Right atrium auricular region (tissue), 2 donors: ENCODE measurements at regions not wholly inside any gene's neighbourhood (a gene's known extent, or its start where the extent isn't known, plus 50 kb on each side); places are given as distances from the start of the nearest gene placed in this dataset.

Experiments used
- DNase-seq: peaks from one replicate; pipeline ENCODE4 v3.0.0-alpha.2; 2019; ENCODE audit warnings: low spot score
- H3K27ac ChIP-seq, 2 donors: fragments of 200-600 bp; sonication (generic); 1 replicate in 1 of 2; 2 replicates in 1 of 2; pipeline ENCODE4 v1.5.1; 2016 to 2019
- H3K27me3 ChIP-seq, 2 donors: fragments of 200-600 bp; sonication (generic); one replicate each; pipeline versions ENCODE4 v1.5.1 to v1.6.0; 2017 to 2019
- H3K36me3 ChIP-seq: fragments of 200-600 bp; sonication (generic); one replicate; pipeline ENCODE4 v1.5.1; 2016
- H3K4me1 ChIP-seq, 2 donors: fragments of 200-600 bp; sonication (generic); one replicate each; pipeline versions ENCODE4 v1.5.1 to v1.6.0; 2017 to 2019
- H3K4me3 ChIP-seq, 2 donors: fragments of 200-600 bp; sonication (generic); 1 replicate in 1 of 2; 2 replicates in 1 of 2; pipeline ENCODE4 v1.5.1; 2017 to 2019; ENCODE audit warnings: mild to moderate bottlenecking in 1 of 2, moderate library complexity in 1 of 2
- H3K9me3 ChIP-seq, 2 donors: fragments of 200-600 bp; sonication (generic); one replicate each; pipeline ENCODE4 v1.5.1; 2019
- CTCF ChIP-seq, 2 donors: fragments of 200-600 bp; sonication (generic); IDR thresholded peaks; one replicate each; pipeline ENCODE4 v1.5.1; 2019; ENCODE audit warnings: antibody characterized with exemption in 2 of 2

GRCh38 chr9:13646500-13647021, 367.1 kb upstream of the MPDZ start:
- no peak for TF ChIP-seq CTCF (IDR thresholded peaks at IDR 0.05)
- no peaks in the 10 kb centered on the region for H3K36me3 ChIP-seq
- no peaks in the 10 kb centered on the region for H3K27me3 ChIP-seq
- H3K4me1 ChIP-seq = peaks cover 0 to 3% of the 10 kb centered on the region in 2 donors
- no peak overlapping the region for H3K27ac ChIP-seq
- DNase-seq = no peak
- peaks cover 0 to 12% of the 10 kb centered on the region in 2 donors for H3K9me3 ChIP-seq
- no peak overlapping the region for H3K4me3 ChIP-seq

GRCh38 chr9:13645557-13645956, 366.1 kb upstream of the MPDZ start:
- Histone ChIP-seq H3K4me1 (no peaks in the 10 kb centered on the region), H3K36me3 (no peaks in the 10 kb centered on the region), H3K27me3 (no peaks in the 10 kb centered on the region), H3K9me3 (peaks cover 0 to 12% of the 10 kb centered on the region in 2 donors), H3K27ac (no peak overlapping the region), H3K4me3 (no peak overlapping the region)
- DNase-seq = no peak
- no peak for TF ChIP-seq CTCF (IDR thresholded peaks at IDR 0.05)

GRCh38 chr9:13644675-13645074, 365.2 kb upstream of the MPDZ start:
- no peak overlapping the region for H3K27ac ChIP-seq
- no peak for DNase-seq
- no peaks in the 10 kb centered on the region for H3K36me3 ChIP-seq
- TF ChIP-seq CTCF (IDR thresholded peaks at IDR 0.05) = no peak
- no peak overlapping the region for H3K4me3 ChIP-seq
- H3K9me3 ChIP-seq = peaks cover 0 to 12% of the 10 kb centered on the region in 2 donors
- no peaks in the 10 kb centered on the region for H3K27me3 ChIP-seq
- H3K4me1 ChIP-seq = no peaks in the 10 kb centered on the region

- no peaks in the 10 kb centered on the region for H3K4me1 ChIP-seq
- no peak overlapping the region for H3K4me3 ChIP-seq
- no peak for DNase-seq
- H3K9me3 ChIP-seq = peaks cover 0 to under 1% of the 10 kb centered on the region in 2 donors
- TF ChIP-seq CTCF (IDR thresholded peaks at IDR 0.05) = no peak
- no peaks in the 10 kb centered on the region for H3K36me3 ChIP-seq
- H3K27me3 ChIP-seq = no peaks in the 10 kb centered on the region
- H3K27ac ChIP-seq = no peak overlapping the region
Measured at GRCh38 chr9:13642646-13643045, 363.2 kb upstream of the MPDZ start.

- Histone ChIP-seq H3K4me3 (no peak overlapping the region), H3K9me3 (peaks cover 0 to 6% of the 10 kb centered on the region in 2 donors), H3K4me1 (no peaks in the 10 kb centered on the region), H3K36me3 (no peaks in the 10 kb centered on the region), H3K27me3 (no peaks in the 10 kb centered on the region), H3K27ac (no peak overlapping the region)
- no peak for TF ChIP-seq CTCF (IDR thresholded peaks at IDR 0.05)
- DNase-seq = no peak
Measured at GRCh38 chr9:13629067-13629466, 349.6 kb upstream of the MPDZ start.

- Histone ChIP-seq H3K27ac (no peak overlapping the region), H3K27me3 (no peaks in the 10 kb centered on the region), H3K36me3 (no peaks in the 10 kb centered on the region), H3K4me1 (no peaks in the 10 kb centered on the region), H3K9me3 (peaks cover 0 to 6% of the 10 kb centered on the region in 2 donors), H3K4me3 (no peak overlapping the region)
- no peak for TF ChIP-seq CTCF (IDR thresholded peaks at IDR 0.05)
- no peak for DNase-seq
Measured at GRCh38 chr9:13628526-13628925, 349.0 kb upstream of the MPDZ start.
